Parathyroid adenoma (tissue), 2 donors: ENCODE measurements at regions not wholly inside any gene's neighbourhood (a gene's known extent, or its start where the extent isn't known, plus 50 kb on each side); places are given as distances from the start of the nearest gene placed in this dataset.
A peak's percentile ranks its signal among the peaks of the same experiment; 100 is the strongest.

Source experiments
- H2AFZ ChIP-seq: fragments of 300-600 bp; sonication (generic); one replicate; pipeline ENCODE4 v1.7.0; 2017; ENCODE audit warnings: antibody characterized with exemption, mild to moderate bottlenecking
- H3K27ac ChIP-seq: fragments of 300-600 bp; sonication (generic); one replicate; pipeline ENCODE4 v1.7.0; 2017
- H3K27me3 ChIP-seq: fragments of 300-600 bp; sonication (generic); one replicate; pipeline ENCODE4 v1.7.0; 2017; ENCODE audit warnings: low read length; ENCODE audit not compliant: control insufficient read depth, insufficient read depth
- H3K36me3 ChIP-seq: fragments of 300-600 bp; sonication (generic); one replicate; pipeline ENCODE4 v1.7.0; 2017; ENCODE audit warnings: low read length; ENCODE audit not compliant: control insufficient read depth, insufficient read depth
- H3K4me1 ChIP-seq: fragments of 300-600 bp; sonication (generic); one replicate; pipeline ENCODE4 v1.7.0; 2017; ENCODE audit warnings: control low read depth
- H3K4me2 ChIP-seq: fragments of 300-600 bp; sonication (generic); one replicate; pipeline ENCODE4 v1.7.0; 2017; ENCODE audit warnings: low read length
- H3K4me3 ChIP-seq: fragments of 300-600 bp; sonication (generic); one replicate; pipeline ENCODE4 v1.7.0; 2017; ENCODE audit warnings: low read depth, low read length
- H3K79me2 ChIP-seq: fragments of 300-600 bp; sonication (generic); one replicate; pipeline ENCODE4 v1.7.0; 2017; ENCODE audit warnings: control low read depth
- H3K9ac ChIP-seq: fragments of 300-600 bp; sonication (generic); one replicate; pipeline ENCODE4 v1.7.0; 2017; ENCODE audit warnings: mild to moderate bottlenecking
- H3K9me3 ChIP-seq: fragments of 300-600 bp; sonication (generic); one replicate; pipeline ENCODE4 v1.7.0; 2017; ENCODE audit warnings: low read length; ENCODE audit not compliant: control insufficient read depth
- TF ChIP-seq, protein P1 (sequence below): fragments of 300-600 bp; sonication (generic); IDR thresholded peaks from one replicate; pipeline ENCODE4 v1.7.0; 2017; ENCODE audit warnings: antibody characterized with exemption, mild to moderate bottlenecking
- donor health status: primary hyperparathyroidism.

DNA sequence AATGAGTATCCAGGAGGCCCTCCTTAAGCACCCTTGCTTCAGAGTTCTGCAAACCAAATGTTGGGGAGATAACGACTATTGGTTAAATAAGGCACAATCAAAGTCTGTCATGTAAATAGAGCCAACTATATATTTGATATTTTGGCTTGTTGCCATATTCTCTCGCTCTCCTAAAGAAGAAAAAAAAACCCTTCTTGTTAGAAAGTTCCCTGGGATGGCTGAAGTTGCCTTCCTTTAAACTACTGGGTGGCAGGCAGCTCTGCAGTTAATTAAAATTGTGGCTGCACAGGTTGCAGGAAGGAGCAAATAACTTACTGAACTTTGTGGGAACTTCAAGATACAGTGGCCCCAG is 227.0 kb upstream of the ANKRD55 start:
- peaks cover 13% of the 10 kb centered on the region for H3K4me1 ChIP-seq
- no peaks in the 10 kb centered on the region for H3K27me3 ChIP-seq
- H3K4me3 ChIP-seq, result no peak overlapping the region
- no peak overlapping the region for H3K9ac ChIP-seq
- no peaks in the 10 kb centered on the region for H3K9me3 ChIP-seq
- H3K36me3 ChIP-seq, result no peaks in the 10 kb centered on the region
- H2AFZ ChIP-seq, result peak overlapping the region; percentile 13
- TF ChIP-seq, protein P1, sequence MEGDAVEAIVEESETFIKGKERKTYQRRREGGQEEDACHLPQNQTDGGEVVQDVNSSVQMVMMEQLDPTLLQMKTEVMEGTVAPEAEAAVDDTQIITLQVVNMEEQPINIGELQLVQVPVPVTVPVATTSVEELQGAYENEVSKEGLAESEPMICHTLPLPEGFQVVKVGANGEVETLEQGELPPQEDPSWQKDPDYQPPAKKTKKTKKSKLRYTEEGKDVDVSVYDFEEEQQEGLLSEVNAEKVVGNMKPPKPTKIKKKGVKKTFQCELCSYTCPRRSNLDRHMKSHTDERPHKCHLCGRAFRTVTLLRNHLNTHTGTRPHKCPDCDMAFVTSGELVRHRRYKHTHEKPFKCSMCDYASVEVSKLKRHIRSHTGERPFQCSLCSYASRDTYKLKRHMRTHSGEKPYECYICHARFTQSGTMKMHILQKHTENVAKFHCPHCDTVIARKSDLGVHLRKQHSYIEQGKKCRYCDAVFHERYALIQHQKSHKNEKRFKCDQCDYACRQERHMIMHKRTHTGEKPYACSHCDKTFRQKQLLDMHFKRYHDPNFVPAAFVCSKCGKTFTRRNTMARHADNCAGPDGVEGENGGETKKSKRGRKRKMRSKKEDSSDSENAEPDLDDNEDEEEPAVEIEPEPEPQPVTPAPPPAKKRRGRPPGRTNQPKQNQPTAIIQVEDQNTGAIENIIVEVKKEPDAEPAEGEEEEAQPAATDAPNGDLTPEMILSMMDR, result no peak
- H3K4me2 ChIP-seq, result no peak overlapping the region
- no peak overlapping the region for H3K27ac ChIP-seq
- H3K79me2 ChIP-seq, result no peaks in the 10 kb centered on the region

GRCh38 chr5:56459394-56460194 is 226.5 kb upstream of the ANKRD55 start:
- Histone ChIP-seq H3K9me3 (no peaks in the 10 kb centered on the region), H3K79me2 (no peaks in the 10 kb centered on the region), H3K4me2 (no peak overlapping the region), H3K27ac (no peak overlapping the region), H3K36me3 (no peaks in the 10 kb centered on the region), H3K9ac (no peak overlapping the region), H2AFZ (no peak overlapping the region), H3K4me1 (peaks cover 18% of the 10 kb centered on the region), H3K27me3 (no peaks in the 10 kb centered on the region), H3K4me3 (no peak overlapping the region)
- TF ChIP-seq, protein P1, result no peak

DNA sequence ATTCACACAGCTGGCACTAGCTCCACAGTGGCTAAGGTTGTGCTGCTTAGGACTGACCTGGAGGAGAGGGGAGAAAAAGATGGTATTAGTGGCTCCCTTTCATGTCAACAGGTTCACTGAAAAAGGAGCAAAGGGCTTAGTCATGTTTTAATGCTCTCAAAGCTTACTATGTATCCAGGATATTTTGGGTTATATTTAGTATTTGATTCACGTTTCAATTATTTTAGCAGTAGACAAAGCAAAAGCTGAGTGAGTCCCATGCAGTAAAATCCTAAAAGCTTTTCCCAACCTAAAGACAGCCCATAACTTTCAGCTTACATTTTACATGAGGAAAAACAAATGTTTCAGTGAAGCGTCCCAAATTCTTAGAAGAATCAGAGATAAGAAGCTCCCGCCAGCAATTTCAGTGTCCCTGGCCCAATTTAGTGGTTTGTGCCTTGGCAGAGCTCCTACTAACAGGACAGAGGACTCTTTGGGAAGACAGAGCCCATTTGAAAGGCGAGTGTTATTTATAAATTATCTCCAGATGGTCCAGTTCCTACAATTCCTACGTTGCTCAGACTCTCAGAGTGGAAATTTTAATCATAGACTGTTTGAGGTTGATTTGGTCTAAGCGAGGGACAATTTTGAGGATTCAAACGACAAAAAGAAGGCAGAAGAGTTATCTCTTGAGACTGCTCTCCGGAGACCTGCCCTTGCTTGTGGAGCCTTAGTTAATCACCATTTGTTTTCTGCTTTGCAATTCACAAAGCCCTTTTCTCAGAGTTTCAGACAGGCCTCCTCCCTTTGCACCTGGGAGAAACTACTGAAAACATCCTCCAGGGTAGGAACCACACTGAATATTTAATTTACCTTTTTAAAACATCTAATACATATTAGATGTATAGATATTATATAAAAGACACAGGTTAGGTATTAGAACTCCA is 225.0 kb upstream of the ANKRD55 start:
- TF ChIP-seq, protein P1, result no peak
- Histone ChIP-seq H3K9ac (no peak overlapping the region), H3K36me3 (no peaks in the 10 kb centered on the region), H3K27me3 (no peaks in the 10 kb centered on the region), H3K4me3 (no peak overlapping the region), H3K27ac (peak overlapping the region; percentile 62), H3K9me3 (no peaks in the 10 kb centered on the region), H3K4me2 (peak overlapping the region; percentile 31), H2AFZ (peak overlapping the region; percentile 13), H3K79me2 (no peaks in the 10 kb centered on the region), H3K4me1 (peaks cover 23% of the 10 kb centered on the region)

DNA sequence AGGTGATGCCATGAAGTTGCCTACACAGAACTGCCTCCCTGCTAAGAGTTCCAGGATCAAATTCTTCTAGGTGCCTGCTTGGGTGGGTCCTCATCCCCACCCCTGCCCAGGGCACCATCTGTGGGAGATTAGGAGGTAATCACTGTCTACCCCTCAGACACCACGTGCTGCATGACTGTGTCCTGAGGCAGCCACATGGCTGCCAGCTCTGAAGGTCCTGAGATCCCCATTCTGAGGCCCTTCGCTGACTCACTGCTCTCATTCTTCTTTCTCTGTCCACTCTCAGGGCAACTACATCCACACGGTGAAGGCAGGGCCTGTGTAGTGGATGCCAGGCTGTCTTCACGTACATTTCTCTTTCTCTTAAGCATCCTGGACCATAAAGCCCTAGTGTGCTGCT is 222.9 kb upstream of the ANKRD55 start:
- no peak overlapping the region for H2AFZ ChIP-seq
- no peaks in the 10 kb centered on the region for H3K9me3 ChIP-seq
- H3K9ac ChIP-seq, result no peak overlapping the region
- peaks cover 24% of the 10 kb centered on the region for H3K4me1 ChIP-seq
- no peaks in the 10 kb centered on the region for H3K27me3 ChIP-seq
- TF ChIP-seq, protein P1, result no peak
- H3K79me2 ChIP-seq, result no peaks in the 10 kb centered on the region
- H3K27ac ChIP-seq, result no peak overlapping the region
- H3K4me2 ChIP-seq, result no peak overlapping the region
- no peaks in the 10 kb centered on the region for H3K36me3 ChIP-seq
- H3K4me3 ChIP-seq, result no peak overlapping the region
